Endothelial cell of umbilical vein (primary cell): ENCODE measurements at regions not wholly inside any gene's neighbourhood (a gene's known extent, or its start where the extent isn't known, plus 50 kb on each side); places are given as distances from the start of the nearest gene placed in this dataset.

Experiments
- BruUV-seq: library from RNA; stranded (reverse); fragments of 400-500 nt; replicated peaks from 2 replicates; lab custom pipeline; 2021; lab: Mats Ljungman, UMichigan
- CTCF ChIA-PET: fragments of 300-600, 350-600 bp; sonication (Branson Sonifier 250); formaldehyde crosslinking; loops from one replicate; lab custom pipeline; 2021; ENCODE audit warnings: antibody characterized with exemption, inconsistent platforms; lab: Charles Lee
- POLR2A ChIA-PET: fragments of 300-600, 350-600 bp; sonication (Branson Sonifier 250); formaldehyde crosslinking; loops from one replicate; lab custom pipeline; 2021; ENCODE audit warnings: antibody characterized with exemption, inconsistent platforms; lab: Charles Lee
- DNase-seq: peaks from one replicate; pipeline ENCODE4 v3.0.0-alpha.2; 2011; ENCODE audit warnings: low read depth, low spot score
- FAIRE-seq: peaks from 2 replicates; lab custom pipeline; 2011; peaks lifted over from hg19 to GRCh38; lab: Jason Lieb, UNC
- H2AFZ ChIP-seq: 2 replicates; pipeline ENCODE4 v1.6.0; 2012; ENCODE audit warnings: low read depth, low read length, control low read depth, inconsistent platforms
- H3K27ac ChIP-seq: 2 replicates; pipeline ENCODE4 v1.5.1; 2011; ENCODE audit warnings: low read depth, mild to moderate bottlenecking, control low read depth, low read length, moderate library complexity; ENCODE audit not compliant: insufficient read depth
- H3K27me3 ChIP-seq, 2 experiments: 2 replicates each; pipeline versions ENCODE4 v1.6.0 to v1.6.1; 2011; ENCODE audit warnings: low read length in 2 of 2, mixed read lengths in 1 of 2; ENCODE audit not compliant: control insufficient read depth in 2 of 2, insufficient read depth in 2 of 2
- H3K36me3 ChIP-seq, 2 experiments: 2 replicates in 1 of 2; 3 replicates in 1 of 2; pipeline ENCODE4 v1.5.1; 2011; ENCODE audit warnings: low read length in 2 of 2, mild to moderate bottlenecking in 1 of 2, moderate library complexity in 1 of 2; ENCODE audit not compliant: control insufficient read depth in 2 of 2, insufficient read depth in 2 of 2; ENCODE audit errors: extremely low read depth in 1 of 2
- H3K4me1 ChIP-seq: 3 replicates; pipeline ENCODE4 v1.5.1; 2011; ENCODE audit warnings: mild to moderate bottlenecking, low read length; ENCODE audit not compliant: control insufficient read depth, insufficient read depth; ENCODE audit errors: extremely low read depth
- H3K4me2 ChIP-seq: 2 replicates; pipeline ENCODE4 v1.6.1; 2011; ENCODE audit warnings: low read length, control low read depth, mixed read lengths; ENCODE audit not compliant: insufficient read depth
- H3K4me3 ChIP-seq, 3 experiments: fragments of 200-600 bp in 1 of 3; sonication (generic), shearing (Covaris generic) in 1 of 3; replicated peaks in 1 of 3; 2 replicates each; pipeline ENCODE4 v1.5.1; 2011 to 2016; ENCODE audit warnings: control low read depth in 3 of 3, low read length in 3 of 3, mild to moderate bottlenecking in 2 of 3, inconsistent platforms in 1 of 3, low read depth in 1 of 3, moderate library complexity in 1 of 3; ENCODE audit not compliant: insufficient read depth in 1 of 3
- H3K79me2 ChIP-seq: 2 replicates; pipeline ENCODE4 v1.6.0; 2012; ENCODE audit warnings: low read length, inconsistent platforms; ENCODE audit not compliant: control insufficient read depth, insufficient read depth
- H3K9ac ChIP-seq: replicated peaks from 2 replicates; pipeline ENCODE3; 2011; ENCODE audit warnings: low read length, control low read depth; ENCODE audit not compliant: insufficient read depth; ENCODE audit errors: extremely low read depth
- H3K9me1 ChIP-seq: replicated peaks from 3 replicates; pipeline ENCODE4 v1.6.0; 2011; ENCODE audit warnings: mild to moderate bottlenecking, low read length; ENCODE audit not compliant: control insufficient read depth, insufficient read depth; ENCODE audit errors: extremely low read depth
- H3K9me3 ChIP-seq: replicated peaks from 2 replicates; pipeline ENCODE4 v1.5.1; 2012; ENCODE audit warnings: low read length, inconsistent platforms; ENCODE audit not compliant: control insufficient read depth, insufficient read depth
- H4K20me1 ChIP-seq: replicated peaks from 2 replicates; pipeline ENCODE3; 2011; ENCODE audit warnings: mild to moderate bottlenecking, low read length; ENCODE audit not compliant: control insufficient read depth, insufficient read depth; ENCODE audit errors: extremely low read depth
- CTCF ChIP-seq, 2 donors: IDR thresholded peaks; 1 replicate in 1 of 2; 2 replicates in 1 of 2; pipeline ENCODE4 v1.5.1; 2011; ENCODE audit warnings: low read length in 2 of 2, mild to moderate bottlenecking in 2 of 2, moderate library complexity in 2 of 2, control low read depth in 1 of 2, inconsistent platforms in 1 of 2, low read depth in 1 of 2; ENCODE audit not compliant: insufficient read depth in 1 of 2; ENCODE audit errors: extremely low read depth in 1 of 2
- EZH2 ChIP-seq: IDR thresholded peaks from 2 replicates; pipeline ENCODE4 v1.6.1; 2012; ENCODE audit warnings: borderline replicate concordance, low read depth, mild to moderate bottlenecking, moderate library complexity, low read length, inconsistent platforms; ENCODE audit not compliant: severe bottlenecking
- FOS ChIP-seq: IDR thresholded peaks from 2 replicates; pipeline ENCODE4 v1.6.1; 2011; ENCODE audit warnings: mild to moderate bottlenecking, low read length, moderate library complexity, borderline replicate concordance; ENCODE audit not compliant: insufficient read depth
- GATA2 ChIP-seq: IDR thresholded peaks from 2 replicates; pipeline ENCODE4 v1.7.0; 2011; ENCODE audit warnings: low read depth, mild to moderate bottlenecking, moderate library complexity, mixed read lengths, low read length; ENCODE audit not compliant: insufficient read length, insufficient read depth
- JUN ChIP-seq: IDR thresholded peaks from 2 replicates; pipeline ENCODE4 v1.6.1; 2011; ENCODE audit warnings: borderline replicate concordance, low read depth; ENCODE audit not compliant: insufficient read length, insufficient read depth
- MAX ChIP-seq: IDR thresholded peaks from 2 replicates; pipeline ENCODE4 v1.6.1; 2011; ENCODE audit not compliant: insufficient read depth, insufficient read length
- MYC ChIP-seq: IDR thresholded peaks from one replicate; pipeline ENCODE4 v1.6.1; 2011; ENCODE audit warnings: mild to moderate bottlenecking, low read depth, low read length
- POLR2A ChIP-seq: IDR thresholded peaks from 2 replicates; pipeline ENCODE4 v1.6.1; 2012; ENCODE audit warnings: low read depth, mild to moderate bottlenecking, control low read depth, low read length
- dilution Hi-C: fragments of 300-500 bp; cut with MboI; formaldehyde crosslinking; loops from one replicate; pipeline ENCODE4 v1.15.0; 2019; ENCODE audit warnings: low sequenced_read_pairs; ENCODE audit not compliant: extremely low pct_ligation_motif_present
- intact Hi-C: fragments of 100-400 bp; cut with micrococcal nuclease; formaldehyde crosslinking; loops from one replicate; pipeline ENCODE4 v1.10.0; 2022

GRCh38 chr4:147327322-147327721 lies 153.6 kb upstream of the EDNRA start:
- no peaks in the 10 kb centered on the region for H3K9me1 ChIP-seq
- no peaks in the 10 kb centered on the region for H3K9me3 ChIP-seq
- no peaks in the 10 kb centered on the region for H4K20me1 ChIP-seq
- H3K4me2 ChIP-seq = no peak overlapping the region
- no TSS peak for BruUV-seq
- H3K27ac ChIP-seq = no peak overlapping the region
- no peak for DNase-seq
- no peak overlapping the region for H3K4me3 ChIP-seq
- intact Hi-C loops = no loop called here
- no peaks in the 10 kb centered on the region for H3K27me3 ChIP-seq
- peaks cover 12% of the 10 kb centered on the region for H3K4me1 ChIP-seq
- no peak for FAIRE-seq
- no peak overlapping the region for H2AFZ ChIP-seq
- H3K79me2 ChIP-seq = no peaks in the 10 kb centered on the region
- ChIA-PET POLR2A (no interaction called here), CTCF (no interaction called here)
- dilution Hi-C loops = no loop called here
- no peaks in the 10 kb centered on the region for H3K36me3 ChIP-seq
- TF ChIP-seq JUN = no peak
- no peak for TF ChIP-seq CTCF (IDR thresholded peaks at IDR 0.05; ENCODE audit: extremely low read depth in 1 of 2, insufficient read depth in 1 of 2, low read depth in 1 of 2, low read length in 2 of 2)
- no peak for TF ChIP-seq FOS
- no peak for TF ChIP-seq MYC
- no peak for TF ChIP-seq EZH2
- no peak for TF ChIP-seq MAX
- TF ChIP-seq GATA2 = no peak
- no peak for TF ChIP-seq POLR2A
- no peak overlapping the region for H3K9ac ChIP-seq
